Loucy (cell line): ENCODE measurements at regions not wholly inside any gene's neighbourhood (a gene's known extent, or its start where the extent isn't known, plus 50 kb on each side); places are given as distances from the start of the nearest gene placed in this dataset.

Source experiments
- H2AFZ ChIP-seq: fragments of 200-600 bp; sonication (generic); 2 replicates; pipeline ENCODE4 v1.6.0; 2016; ENCODE audit warnings: antibody characterized with exemption, mild to moderate bottlenecking, low read length, moderate library complexity
- H3F3A ChIP-seq: fragments of 200-600 bp; 2 replicates; pipeline ENCODE4 v1.6.0; 2016; ENCODE audit warnings: antibody characterized with exemption, low read depth, mild to moderate bottlenecking
- H3K27me3 ChIP-seq: fragments of 200-600 bp; sonication (generic); 2 replicates; pipeline ENCODE4 v1.6.1; 2014; ENCODE audit warnings: low read length, mild to moderate bottlenecking; ENCODE audit not compliant: insufficient read depth, poor library complexity, severe bottlenecking
- H3K36me3 ChIP-seq: fragments of 200-600 bp; sonication (generic); 2 replicates; pipeline ENCODE4 v1.6.1; 2016; ENCODE audit warnings: low read length; ENCODE audit not compliant: insufficient read depth
- H3K4me1 ChIP-seq: fragments of 200-600 bp; sonication (generic); 2 replicates; pipeline ENCODE4 v1.5.1; 2014; ENCODE audit warnings: low read length, mild to moderate bottlenecking; ENCODE audit not compliant: insufficient read depth, poor library complexity, severe bottlenecking
- H3K4me2 ChIP-seq: fragments of 200-600 bp; sonication (generic); 2 replicates; pipeline ENCODE4 v1.6.0; 2014; ENCODE audit warnings: antibody characterized with exemption, low read length, low read depth, mild to moderate bottlenecking; ENCODE audit not compliant: poor library complexity, severe bottlenecking
- H3K4me3 ChIP-seq: fragments of 200-600 bp; sonication (generic); 2 replicates; pipeline ENCODE4 v1.5.1; 2014; ENCODE audit warnings: low read length, mild to moderate bottlenecking, mixed read lengths; ENCODE audit not compliant: poor library complexity, severe bottlenecking
- H3K79me2 ChIP-seq: fragments of 200-600 bp; sonication (generic); 2 replicates; pipeline ENCODE4 v1.6.1; 2014; ENCODE audit warnings: low read length; ENCODE audit not compliant: insufficient read depth
- H3K9ac ChIP-seq: fragments of 200-600 bp; sonication (generic); 2 replicates; pipeline ENCODE4 v1.6.0; 2014; ENCODE audit warnings: mild to moderate bottlenecking, low read depth, low read length, moderate library complexity; ENCODE audit not compliant: poor library complexity, severe bottlenecking
- H3K9me2 ChIP-seq: fragments of 200-600 bp; sonication (generic); replicated peaks from 2 replicates; pipeline ENCODE4 v1.6.1; 2016; ENCODE audit warnings: low read depth, low read length, mixed read lengths
- H3K9me3 ChIP-seq: fragments of 200-600 bp; sonication (generic); 2 replicates; pipeline ENCODE4 v1.6.1; 2014; ENCODE audit warnings: mild to moderate bottlenecking, antibody characterized with exemption, low read length, low read depth; ENCODE audit not compliant: insufficient read depth
- H4K20me1 ChIP-seq: fragments of 200-600 bp; sonication (generic); 2 replicates; pipeline ENCODE4 v1.6.0; 2014; ENCODE audit warnings: antibody characterized with exemption, low read length, mild to moderate bottlenecking; ENCODE audit not compliant: insufficient read depth, poor library complexity, severe bottlenecking
- CTCF ChIP-seq: fragments of 200-600 bp; sonication (generic); conservative IDR thresholded peaks from 2 replicates; pipeline ENCODE4 v1.5.1; 2014; ENCODE audit warnings: mild to moderate bottlenecking, antibody characterized with exemption, low read length
- EZH2phosphoT487 ChIP-seq: fragments of 200-600 bp; IDR thresholded peaks from 2 replicates; pipeline ENCODE4 v1.6.1; 2018; ENCODE audit warnings: antibody characterized with exemption, mild to moderate bottlenecking, moderate library complexity, borderline replicate concordance

GRCh38 chr21:18468790-18469189, 65.2 kb upstream of the TMPRSS15 start:
- no peaks in the 10 kb centered on the region for H3K9me2 ChIP-seq
- TF ChIP-seq CTCF: no peak
- TF ChIP-seq EZH2phosphoT487: no peak

GRCh38 chr21:18476639-18477038, 73.1 kb upstream of the TMPRSS15 start:
- Histone ChIP-seq H3F3A (no peaks in the 10 kb centered on the region), H3K36me3 (no peaks in the 10 kb centered on the region), H3K4me2 (no peak overlapping the region), H3K9me2 (no peaks in the 10 kb centered on the region), H3K9ac (no peak overlapping the region), H3K4me1 (no peaks in the 10 kb centered on the region), H4K20me1 (no peaks in the 10 kb centered on the region), H3K9me3 (0 out of 2 replicates have a peak, but pooled peaks cover 3% of the 10 kb centered on the region), H3K4me3 (no peak overlapping the region), H3K79me2 (no peaks in the 10 kb centered on the region), H3K27me3 (no peaks in the 10 kb centered on the region), H2AFZ (no peak overlapping the region)
- TF ChIP-seq EZH2phosphoT487 (no peak), CTCF (no peak)

More at GRCh38 chr21:18468790-18469189, 65.2 kb upstream of the TMPRSS15 start:
- Histone ChIP-seq H3K4me1 (no peaks in the 10 kb centered on the region), H3K4me3 (no peak overlapping the region), H3K27me3 (no peaks in the 10 kb centered on the region), H2AFZ (no peak overlapping the region), H3K9me3 (0 out of 2 replicates have a peak, but pooled peaks cover 3% of the 10 kb centered on the region), H3K79me2 (no peaks in the 10 kb centered on the region), H4K20me1 (no peaks in the 10 kb centered on the region), H3K36me3 (no peaks in the 10 kb centered on the region), H3K4me2 (no peak overlapping the region), H3K9ac (no peak overlapping the region), H3F3A (no peaks in the 10 kb centered on the region)

- H2AFZ ChIP-seq: no peak overlapping the region
- no peak for TF ChIP-seq EZH2phosphoT487
- no peak for TF ChIP-seq CTCF
- no peak overlapping the region for H3K4me3 ChIP-seq
- H4K20me1 ChIP-seq: no peaks in the 10 kb centered on the region
- H3K36me3 ChIP-seq: no peaks in the 10 kb centered on the region
- H3F3A ChIP-seq: no peaks in the 10 kb centered on the region
- no peaks in the 10 kb centered on the region for H3K79me2 ChIP-seq
- no peak overlapping the region for H3K4me2 ChIP-seq
- H3K4me1 ChIP-seq: no peaks in the 10 kb centered on the region
- H3K27me3 ChIP-seq: no peaks in the 10 kb centered on the region
- no peaks in the 10 kb centered on the region for H3K9me3 ChIP-seq
- no peaks in the 10 kb centered on the region for H3K9me2 ChIP-seq
- no peak overlapping the region for H3K9ac ChIP-seq
Observed at GRCh38 chr21:18477043-18477442, 73.5 kb upstream of the TMPRSS15 start.
